HG03558 (cell line): ENCODE measurements at regions not wholly inside any gene's neighbourhood (a gene's known extent, or its start where the extent isn't known, plus 50 kb on each side); places are given as distances from the start of the nearest gene placed in this dataset.

ENCODE experiments used
- ATAC-seq: cut with Tn5 transposase; IDR thresholded peaks from one replicate; pipeline ENCODE4 v1.9.1; 2021; ENCODE audit warnings: moderate number of reproducible peaks; ENCODE audit not compliant: unreplicated experiment; ENCODE audit errors: extremely low read depth

GRCh38 chr3:72183489-72183888 is 398.5 kb upstream of the PROK2 start:
- ATAC-seq: no peak

GRCh38 chr3:72182206-72182605 is 397.3 kb upstream of the PROK2 start:
- ATAC-seq: no peak

GRCh38 chr3:72181251-72181650 is 396.3 kb upstream of the PROK2 start:
- no peak for ATAC-seq

GRCh38 chr3:72180405-72180804 is 395.5 kb upstream of the PROK2 start:
- no peak for ATAC-seq

- no peak for ATAC-seq
Observed at GRCh38 chr3:72179107-72179464, 394.1 kb upstream of the PROK2 start.

GRCh38 chr3:72178463-72179106 is 393.6 kb upstream of the PROK2 start:
- ATAC-seq: no peak

GRCh38 chr3:72177075-72178050 is 392.4 kb upstream of the PROK2 start:
- no peak for ATAC-seq

GRCh38 chr3:72176537-72177041 is 391.6 kb upstream of the PROK2 start:
- peak; percentile 81 for ATAC-seq

GRCh38 chr3:72175296-72175858 is 390.4 kb upstream of the PROK2 start:
- ATAC-seq: no peak

- ATAC-seq: no peak
Observed at GRCh38 chr3:72174890-72175289, 389.9 kb upstream of the PROK2 start.

GRCh38 chr3:72174040-72174439 is 389.1 kb upstream of the PROK2 start:
- ATAC-seq: no peak

GRCh38 chr3:72171946-72172345 is 387.0 kb upstream of the PROK2 start:
- ATAC-seq: no peak

- ATAC-seq: no peak
Observed at GRCh38 chr3:72171463-72171881, 386.5 kb upstream of the PROK2 start.

- ATAC-seq: no peak
Observed at GRCh38 chr3:72169561-72170472, 384.9 kb upstream of the PROK2 start.

GRCh38 chr3:72169120-72169519 is 384.2 kb upstream of the PROK2 start:
- no peak for ATAC-seq

GRCh38 chr3:72165808-72166207 is 380.9 kb upstream of the PROK2 start:
- ATAC-seq: no peak

GRCh38 chr3:72165317-72165716 is 380.4 kb upstream of the PROK2 start:
- no peak for ATAC-seq

- ATAC-seq: no peak
Observed at GRCh38 chr3:72164635-72164978, 379.7 kb upstream of the PROK2 start.

GRCh38 chr3:72163809-72164634 is 379.1 kb upstream of the PROK2 start:
- ATAC-seq: peak; percentile 84
